Daoy (cell line): ENCODE measurements at regions not wholly inside any gene's neighbourhood (a gene's known extent, or its start where the extent isn't known, plus 50 kb on each side); places are given as distances from the start of the nearest gene placed in this dataset.
A peak's percentile ranks its signal among the peaks of the same experiment; 100 is the strongest.
"Not testable (repeated sequence)": the region's sequence is repeated elsewhere in the genome, so short reads cannot be mapped to it uniquely, and the experiment has no call there.

Source experiments
- DNase-seq: peaks from one replicate; pipeline ENCODE4 v3.0.0-alpha.2; 2015; ENCODE audit warnings: low read depth

DNA sequence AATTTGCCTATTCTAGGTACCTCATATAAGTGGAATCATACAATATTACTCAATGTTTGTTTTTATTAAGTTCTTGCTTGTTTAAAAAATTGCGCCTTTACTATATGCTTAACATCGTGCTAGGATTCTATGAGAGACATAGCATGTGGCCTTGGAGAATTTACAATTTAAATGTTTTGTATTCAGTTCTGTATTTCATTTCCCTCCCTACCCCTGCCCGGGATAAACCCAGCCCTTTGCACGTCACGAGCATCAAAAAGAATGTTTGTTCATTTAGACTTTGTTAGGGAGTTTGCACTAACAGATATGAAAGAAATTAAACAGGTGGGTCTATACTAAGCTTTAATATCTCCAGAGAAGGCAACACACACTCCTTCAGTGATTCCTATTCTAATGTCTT lies 75.7 kb downstream of the C18orf54 start:
- DNase-seq = no peak

DNA sequence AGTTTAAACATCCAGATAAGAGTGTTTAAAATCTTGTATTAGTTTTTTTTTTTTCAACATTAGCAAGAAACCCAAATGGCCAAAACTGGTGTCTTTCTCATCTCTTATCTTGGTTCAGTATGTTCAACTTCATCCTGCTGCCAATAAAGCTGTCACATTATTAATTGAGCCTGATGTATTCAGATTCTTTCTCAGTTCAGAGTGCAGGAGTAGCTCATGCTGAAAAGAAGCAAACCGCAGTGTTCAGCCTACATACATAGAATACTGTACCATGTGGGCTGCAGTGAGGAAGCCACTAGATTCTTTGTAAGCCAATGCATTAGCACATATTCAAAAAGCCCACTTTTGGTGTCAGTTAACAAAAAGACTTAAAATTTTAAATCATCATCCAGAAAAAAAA lies 76.2 kb downstream of the C18orf54 start:
- no peak for DNase-seq

DNA sequence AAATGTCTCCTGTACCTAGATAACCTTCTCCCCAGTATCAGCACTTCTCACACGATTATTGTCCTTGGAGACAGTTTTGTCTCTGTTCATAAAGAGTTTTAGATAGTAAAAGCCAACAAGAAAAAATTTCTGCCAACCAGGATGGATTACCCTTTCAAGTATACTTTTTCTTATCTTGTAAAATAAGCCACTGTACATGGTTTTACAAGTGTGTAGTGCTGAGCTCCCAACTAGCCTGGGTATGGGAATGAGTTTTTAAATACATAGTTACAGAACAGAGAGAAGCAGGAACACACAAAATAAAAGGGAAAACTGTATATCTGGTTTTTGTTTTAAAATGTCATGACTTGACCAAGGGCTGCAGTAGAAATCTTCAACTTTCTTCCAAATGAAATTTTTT lies 76.7 kb downstream of the C18orf54 start:
- no peak for DNase-seq

DNA sequence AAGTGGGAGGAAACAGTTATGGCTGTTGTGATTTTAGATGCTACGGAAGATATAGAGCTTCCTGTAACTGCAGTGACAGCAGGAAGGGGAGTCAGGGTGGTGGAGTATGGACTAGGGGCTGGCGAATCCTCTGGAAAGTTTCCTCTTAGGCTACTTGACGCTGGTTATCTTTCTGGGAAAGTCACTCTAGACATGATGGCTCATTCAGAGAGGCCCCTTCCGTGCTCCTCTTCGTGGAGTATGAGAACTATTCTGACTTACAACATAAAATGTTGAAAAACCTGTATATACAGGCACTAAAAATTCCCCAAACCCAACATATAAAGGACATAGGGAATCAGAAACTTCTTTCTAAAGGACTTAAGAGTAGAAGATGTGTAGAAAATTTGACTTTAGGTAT lies 78.8 kb downstream of the C18orf54 start:
- no peak for DNase-seq

DNA sequence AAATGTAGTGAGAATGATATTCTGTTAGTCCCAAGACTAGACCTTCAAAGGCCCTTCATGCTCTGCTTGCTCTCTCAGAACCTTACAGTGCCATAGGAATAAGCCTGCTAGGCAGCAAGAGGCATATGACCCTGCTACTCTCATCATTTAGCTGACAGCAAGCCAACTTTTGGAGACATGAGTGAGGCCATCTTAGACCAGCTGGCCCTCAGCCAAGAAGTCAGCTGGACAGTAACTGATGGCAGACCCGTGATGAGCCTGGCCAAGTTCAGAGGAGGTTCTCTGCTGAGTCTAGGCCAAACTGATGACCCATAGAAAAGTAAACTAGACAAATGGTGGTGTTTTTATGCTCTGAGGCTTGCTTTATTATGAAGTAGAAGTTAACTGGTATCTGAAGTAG lies 82.6 kb downstream of the C18orf54 start:
- DNase-seq = no peak

DNA sequence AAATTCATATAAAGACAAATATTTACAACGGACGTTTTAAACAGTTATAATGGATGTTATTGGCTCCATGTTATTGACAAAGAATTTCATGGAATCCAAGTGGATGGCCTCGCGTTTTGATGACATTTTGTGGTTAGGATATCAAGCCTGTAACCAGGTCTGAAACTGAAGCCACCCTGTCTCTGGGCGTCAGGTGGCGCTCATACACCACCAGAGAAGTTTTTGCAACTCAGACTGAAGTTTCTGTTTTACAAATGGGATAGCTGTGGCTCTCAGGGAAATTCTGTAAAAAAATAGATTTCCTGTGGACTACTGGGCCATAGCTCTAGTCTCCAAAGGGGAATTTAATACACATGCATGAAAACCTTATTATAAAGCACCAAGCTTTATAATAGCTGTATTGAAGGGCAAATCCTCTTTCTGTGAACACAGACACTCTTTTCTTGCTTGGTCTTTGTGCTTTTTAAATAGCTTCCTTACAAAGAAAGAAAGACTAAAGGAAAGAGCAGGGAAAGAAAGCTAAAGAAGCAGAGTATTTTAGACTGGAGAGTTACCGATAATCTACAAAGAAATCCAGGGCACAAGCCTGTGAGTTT lies 86.7 kb downstream of the C18orf54 start:
- peak; percentile 29 for DNase-seq

DNA sequence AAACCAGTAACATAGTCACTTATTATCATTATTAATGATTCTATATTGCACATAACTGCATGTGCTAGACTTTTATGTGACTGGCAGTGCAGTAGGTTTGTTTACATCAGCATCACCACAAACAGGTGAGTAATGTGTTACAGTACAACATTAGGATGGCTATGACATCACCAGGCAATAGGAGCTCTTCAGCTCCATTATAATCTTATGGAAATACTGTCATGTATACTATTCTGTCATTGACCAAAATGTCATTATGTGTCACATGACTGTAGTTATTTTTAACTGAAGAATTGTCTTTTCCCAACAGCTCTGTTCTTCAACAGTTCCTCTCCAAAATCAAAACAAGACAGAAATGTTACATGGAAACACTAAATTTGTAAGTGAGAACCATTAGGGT lies 96.3 kb downstream of the C18orf54 start:
- DNase-seq = no peak

DNA sequence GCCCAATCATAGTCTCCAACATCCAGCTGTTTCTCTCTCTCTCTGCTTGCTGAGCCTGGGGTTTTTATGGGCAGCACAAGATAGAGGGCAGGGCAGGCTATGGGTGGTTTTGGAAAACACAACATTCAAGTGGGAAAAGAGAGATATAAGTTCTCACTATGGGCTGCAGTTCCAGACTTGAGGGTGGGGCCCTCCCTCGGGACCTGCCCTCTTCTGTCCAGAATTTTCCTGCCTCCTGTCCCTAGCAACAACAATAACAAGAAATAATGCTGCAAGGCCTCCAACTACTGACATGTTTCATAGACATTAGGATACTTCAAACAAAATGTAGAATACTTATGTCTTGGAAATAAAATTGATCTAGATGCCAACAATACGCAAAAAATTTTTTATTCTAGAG lies 107.8 kb downstream of the C18orf54 start:
- no peak for DNase-seq

DNA sequence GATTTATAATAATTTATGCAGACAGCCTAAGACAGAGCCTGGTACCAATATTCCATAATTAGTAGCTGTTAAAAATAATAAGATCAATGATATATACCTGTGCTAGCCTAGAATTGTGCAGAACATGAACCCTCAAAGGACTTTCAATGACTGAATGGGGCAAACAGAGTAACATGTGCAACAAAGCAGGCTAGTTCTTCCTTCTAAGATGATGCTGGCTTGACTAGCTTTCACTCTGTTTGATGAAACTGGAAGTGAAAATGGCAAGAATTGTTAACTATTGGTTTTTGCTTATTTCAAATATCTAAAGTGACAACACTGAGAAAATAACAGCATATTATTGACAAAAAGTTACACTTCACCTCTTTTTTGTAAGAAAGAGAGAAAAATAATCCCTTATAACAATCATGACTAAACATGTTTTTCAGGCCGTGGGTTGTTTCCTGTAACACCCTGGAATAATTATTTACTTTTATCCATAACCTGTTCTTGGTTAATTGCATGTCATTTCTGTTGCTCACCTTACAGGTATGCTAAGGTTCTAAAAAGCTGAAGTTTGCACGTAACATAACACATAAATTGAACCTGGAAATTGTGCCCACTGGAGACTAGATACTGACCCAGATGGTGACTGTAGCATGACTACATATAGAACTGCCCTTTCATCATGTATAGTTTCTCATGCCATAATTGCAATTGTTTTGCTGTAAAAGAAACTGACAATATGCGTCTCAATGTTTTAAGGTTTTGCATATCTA lies 108.7 kb downstream of the C18orf54 start:
- no peak for DNase-seq

DNA sequence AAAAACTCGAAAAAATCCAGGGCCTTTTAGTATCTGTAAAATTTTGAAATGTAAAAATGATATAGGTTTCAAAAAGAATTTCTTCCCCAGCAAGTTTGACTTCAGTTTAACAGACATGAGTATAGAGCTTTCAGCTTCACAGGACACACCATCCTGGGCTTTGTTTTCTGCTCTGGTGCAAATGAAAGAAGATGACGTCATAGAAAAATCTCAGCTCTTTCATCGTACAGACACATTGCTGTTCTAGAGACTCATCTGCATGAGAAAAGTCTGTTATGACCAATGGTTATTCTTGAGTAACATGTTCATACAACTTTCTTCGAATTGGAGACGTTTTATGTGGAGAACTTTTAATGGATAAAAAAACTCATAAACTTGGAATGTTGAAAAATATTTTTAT lies 111.7 kb upstream of the DYNAP start:
- DNase-seq = no peak

DNA sequence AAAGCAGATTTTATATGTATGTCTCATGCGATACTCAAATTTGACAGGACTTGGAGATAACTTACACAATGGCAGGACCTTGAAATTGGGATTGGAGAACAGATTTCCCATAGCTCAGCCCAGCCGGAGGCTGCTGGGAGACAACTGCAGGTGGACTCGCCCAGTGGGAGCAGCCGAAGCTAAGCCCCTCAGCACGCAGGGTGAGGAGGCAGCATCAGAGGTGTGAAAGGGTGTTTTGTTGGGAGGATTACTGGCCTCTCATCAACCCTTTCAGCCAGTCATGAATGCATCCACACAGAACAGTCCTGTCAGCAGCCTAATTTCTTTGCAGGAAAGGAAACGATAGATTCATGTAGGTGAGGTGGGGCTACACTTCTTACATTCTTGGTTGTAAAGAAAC lies 110.4 kb upstream of the DYNAP start:
- DNase-seq = no peak

DNA sequence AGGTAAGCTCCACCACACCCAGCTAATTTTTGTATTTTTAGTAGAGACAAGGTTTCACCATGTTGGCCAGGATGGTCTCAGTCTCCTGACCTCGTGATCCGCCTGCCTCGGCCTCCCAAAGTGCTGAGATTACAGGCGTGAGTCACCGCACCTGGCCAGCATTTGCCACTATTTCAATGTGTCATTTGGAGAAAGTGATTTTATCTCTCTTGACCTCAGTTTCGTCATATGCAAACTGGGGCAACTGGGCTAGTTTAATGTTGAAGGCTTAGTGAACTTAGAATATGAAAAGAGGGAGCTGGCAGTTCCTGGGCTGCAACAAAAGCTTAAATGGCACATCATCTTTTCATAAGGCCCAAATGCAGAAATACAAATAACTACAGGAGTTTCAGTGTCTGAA lies 88.6 kb upstream of the DYNAP start:
- DNase-seq = not testable (repeated sequence)

DNA sequence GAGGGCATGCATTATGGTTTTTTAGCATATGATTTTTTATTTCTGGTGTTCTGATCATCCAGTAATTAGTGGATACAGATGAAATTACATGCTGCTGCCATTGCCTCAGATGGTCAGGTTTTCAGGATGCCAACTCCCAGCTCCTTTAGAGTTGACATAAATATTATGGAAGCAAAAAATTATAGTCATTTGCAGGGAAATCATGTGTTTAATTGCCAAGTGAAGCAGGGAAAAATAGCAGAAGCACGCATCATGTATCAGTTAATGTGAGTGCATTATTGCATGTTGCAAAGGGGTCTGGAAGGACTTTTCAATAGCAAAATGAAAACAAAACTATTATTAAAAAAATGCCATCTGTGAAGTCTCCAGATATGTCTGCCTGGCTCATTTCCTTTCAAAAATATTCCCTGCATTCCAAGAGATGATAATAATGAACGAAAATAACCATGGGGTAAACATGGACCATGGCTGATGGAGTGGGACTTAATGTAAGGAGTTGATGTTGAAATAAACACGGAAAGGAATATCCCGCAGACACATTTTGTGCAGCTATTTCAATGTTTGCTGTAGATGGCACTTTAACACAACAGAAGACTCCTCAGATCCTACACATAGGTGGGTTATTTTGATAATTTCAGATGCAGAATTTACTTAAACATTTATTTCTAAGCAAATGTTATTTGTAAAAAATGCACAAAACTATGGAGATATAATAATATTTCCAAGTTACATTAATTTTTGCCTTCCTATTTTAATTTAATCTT lies 87.7 kb upstream of the DYNAP start:
- DNase-seq = no peak

DNA sequence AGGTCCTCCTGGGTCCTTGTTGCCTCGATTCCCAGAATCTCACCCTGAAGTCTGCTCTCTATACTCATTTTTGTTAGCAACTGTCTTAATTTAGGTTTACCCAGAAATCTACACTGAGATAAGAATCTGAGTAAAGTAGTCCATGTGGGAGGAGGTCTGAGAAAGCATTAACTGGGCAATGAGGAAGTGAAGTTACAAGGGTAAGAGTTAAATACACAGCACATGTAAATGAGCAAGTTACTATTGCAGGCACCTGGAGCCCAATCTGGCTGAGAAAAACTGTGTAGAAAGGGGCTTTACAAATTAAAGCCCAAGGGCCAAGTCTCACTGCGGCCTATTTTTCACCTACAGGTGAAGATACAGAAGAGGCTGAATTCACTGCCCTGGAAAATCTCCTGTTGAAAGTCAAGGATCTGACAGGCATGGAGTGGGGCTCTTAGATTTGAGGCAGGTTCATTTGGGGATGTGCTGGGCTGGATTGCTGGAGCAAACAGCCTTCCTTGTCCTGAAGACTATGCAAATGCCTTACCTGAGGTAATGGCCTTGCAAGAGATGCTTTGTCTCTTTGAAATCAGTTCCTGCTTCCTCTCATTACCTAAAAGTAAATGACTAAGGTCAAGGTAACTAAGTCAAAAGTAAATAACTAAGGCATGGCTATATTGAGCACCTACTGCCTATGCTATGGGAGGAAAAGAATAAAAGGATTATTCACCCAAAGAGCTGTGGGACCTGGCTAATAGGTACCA lies 84.4 kb upstream of the DYNAP start:
- no peak for DNase-seq

DNA sequence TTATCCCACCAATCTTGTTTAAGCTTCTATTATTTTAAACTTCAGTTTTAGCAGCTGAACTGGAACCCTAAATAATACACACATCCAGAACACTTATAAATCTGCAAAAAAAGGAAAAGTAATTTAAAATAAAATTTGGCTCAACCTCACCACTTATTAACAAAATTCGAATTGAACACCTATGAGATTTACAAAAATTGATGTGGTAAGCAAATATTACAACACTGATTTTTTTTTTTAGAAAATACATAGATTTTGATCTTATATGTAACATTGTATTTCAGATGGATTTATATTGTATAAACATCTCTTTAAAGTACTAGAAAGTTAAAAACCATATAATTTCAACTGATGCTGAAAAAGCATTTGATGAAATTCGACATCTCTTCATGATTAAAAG lies 81.3 kb upstream of the DYNAP start:
- no peak for DNase-seq

DNA sequence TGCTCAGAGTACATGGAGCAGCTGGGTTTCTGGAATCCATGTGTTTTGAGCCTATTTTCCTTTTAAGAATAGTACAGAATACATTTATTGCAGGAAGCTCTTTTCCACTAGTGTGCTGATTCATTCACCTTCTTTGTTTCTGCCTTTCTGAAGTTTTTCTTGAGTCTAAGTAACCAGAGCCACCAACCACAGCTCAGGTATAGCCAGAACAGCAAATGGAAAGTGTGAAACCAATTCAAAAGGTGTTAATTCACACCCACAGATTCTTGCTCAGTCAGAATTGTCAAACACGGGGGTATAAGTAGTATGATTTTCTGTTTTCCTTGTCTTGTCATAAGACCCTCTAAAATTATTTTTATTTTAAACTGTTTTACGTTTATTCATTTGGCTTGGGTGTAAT lies 75.9 kb upstream of the DYNAP start:
- no peak for DNase-seq

DNA sequence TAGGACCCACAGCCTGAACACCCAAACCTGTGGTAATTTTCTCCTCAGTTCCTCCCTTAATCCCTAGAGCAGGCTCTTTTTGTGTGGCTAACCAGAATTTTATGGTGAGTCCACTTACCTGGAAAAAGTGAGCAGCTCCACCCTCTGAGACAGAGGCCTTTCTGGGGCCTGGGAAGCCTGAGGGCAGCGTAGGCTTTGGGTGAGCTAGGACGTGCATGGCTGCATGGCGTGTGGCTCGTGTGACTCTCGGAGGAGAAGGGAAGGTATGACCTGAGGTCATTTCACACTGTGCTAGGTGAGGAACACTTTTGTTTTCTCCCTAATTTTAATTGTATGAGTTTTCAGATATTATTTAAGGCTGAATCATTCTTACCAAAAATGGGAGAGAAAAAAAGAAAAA lies 73.5 kb upstream of the DYNAP start:
- DNase-seq = no peak

DNA sequence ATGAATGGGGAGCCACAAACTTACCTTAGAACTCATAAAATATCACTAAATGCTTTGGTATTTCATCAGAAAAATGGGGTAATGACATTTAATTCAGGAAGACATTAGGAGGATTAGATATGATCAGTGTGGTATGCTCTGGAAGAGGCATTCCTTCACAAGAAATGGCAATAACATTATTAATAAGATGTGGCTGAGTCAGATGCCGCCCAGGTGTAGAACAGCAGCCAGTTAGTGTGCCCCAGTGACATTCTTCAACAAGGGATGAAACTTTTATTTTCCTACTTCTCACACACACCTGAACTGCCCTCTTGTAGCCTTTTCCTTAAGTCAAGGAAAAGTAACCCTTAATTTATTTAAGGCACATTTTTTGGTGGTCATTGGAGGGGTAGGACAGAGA lies 69.2 kb upstream of the DYNAP start:
- DNase-seq = no peak

DNA sequence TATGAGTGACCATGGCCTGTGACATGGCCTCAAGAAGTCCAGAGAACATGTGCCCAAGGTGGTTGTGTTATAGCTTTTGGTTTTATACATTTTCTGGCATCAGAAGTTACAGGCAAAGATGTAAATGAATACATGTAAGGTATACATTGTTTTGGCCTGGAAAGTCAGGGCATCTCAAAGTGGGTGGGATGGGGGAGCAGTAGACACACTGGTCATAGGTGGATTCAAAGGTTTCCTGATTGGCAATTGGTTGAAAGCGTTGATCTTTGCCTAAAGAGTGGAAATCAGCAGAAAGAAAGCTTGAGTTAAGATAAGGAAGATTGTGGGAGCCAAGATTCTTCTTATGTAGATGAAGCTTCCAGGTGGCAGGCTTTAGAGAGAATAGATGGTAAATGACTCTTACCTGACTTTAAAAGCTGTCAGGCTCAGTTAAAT lies 62.1 kb upstream of the DYNAP start:
- no peak for DNase-seq

DNA sequence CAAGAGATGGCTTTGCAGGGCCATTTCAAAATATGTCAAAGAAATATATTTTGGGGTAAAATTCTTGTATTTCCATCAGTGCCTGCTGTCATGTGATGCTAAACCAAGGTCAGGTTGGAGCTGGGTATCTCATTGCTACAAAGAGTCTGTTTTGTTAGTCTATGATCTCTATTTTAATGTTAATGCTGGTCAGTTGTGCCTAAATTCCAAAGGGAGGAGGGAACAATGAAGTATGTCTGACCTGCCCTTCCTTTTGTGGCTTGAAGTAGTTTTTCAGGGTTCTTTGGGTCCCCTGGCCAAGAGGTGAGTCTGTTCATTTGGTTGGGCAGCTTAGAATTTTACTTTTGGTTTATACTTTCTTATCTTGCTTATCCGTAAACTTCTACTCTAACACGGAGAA lies 61.6 kb upstream of the DYNAP start:
- DNase-seq = no peak

DNA sequence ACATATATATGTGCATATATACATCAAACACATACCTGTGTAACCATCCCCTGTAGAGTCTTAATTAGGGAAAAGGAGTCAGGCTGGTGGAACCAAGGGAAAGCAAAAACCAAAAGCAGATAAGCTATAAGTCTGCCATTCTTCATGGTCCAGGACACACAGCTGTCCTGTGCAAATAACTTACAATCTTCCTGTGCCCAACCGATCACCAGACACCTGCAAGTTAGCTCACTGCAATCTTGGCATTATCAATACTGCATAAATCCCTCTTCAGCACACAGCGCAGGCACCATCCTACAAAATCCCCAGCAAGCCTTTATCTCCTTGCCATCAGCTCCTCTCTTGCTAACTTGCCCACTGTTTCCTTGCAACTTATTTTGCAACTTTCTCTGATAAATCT lies 60.8 kb upstream of the DYNAP start:
- DNase-seq = no peak

DNA sequence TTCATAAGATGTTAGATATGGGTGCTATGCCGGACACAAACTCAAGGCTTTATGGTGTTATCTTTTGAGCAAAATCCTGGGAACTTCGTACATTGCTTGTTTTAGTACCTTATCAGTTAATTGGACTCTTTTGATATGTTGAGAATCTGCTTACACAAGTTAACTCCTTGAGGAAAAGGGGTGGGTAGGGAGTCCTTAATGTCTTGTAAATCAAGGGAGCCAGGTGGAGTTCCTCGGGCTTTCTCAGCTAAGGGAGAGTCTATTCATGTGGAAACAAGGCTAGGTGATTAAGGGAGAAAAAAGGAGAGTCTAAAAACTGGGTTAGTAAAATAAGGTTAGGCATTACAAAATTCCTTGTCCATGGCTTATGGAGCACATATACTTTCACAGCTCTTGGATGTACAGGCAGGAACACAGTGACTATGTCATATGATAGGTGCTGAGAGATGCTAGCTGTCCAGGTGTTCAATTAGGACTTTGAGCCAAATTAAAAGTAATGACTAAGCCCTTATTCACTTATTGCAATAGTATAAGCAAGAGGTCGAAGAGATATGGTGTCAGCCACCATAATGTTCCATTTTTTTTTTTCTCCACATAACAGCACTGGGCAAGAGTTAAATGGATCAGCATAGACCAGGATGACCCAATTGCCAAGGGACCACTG lies 59.5 kb upstream of the DYNAP start:
- DNase-seq = no peak
